Femur (tissue), 1 donor: ENCODE measurements at regions not wholly inside any gene's neighbourhood (a gene's known extent, or its start where the extent isn't known, plus 50 kb on each side); places are given as distances from the start of the nearest gene placed in this dataset.

Experiments
- DNase-seq: peaks from one replicate; pipeline ENCODE4 v3.0.0-alpha.2; 2017

DNA sequence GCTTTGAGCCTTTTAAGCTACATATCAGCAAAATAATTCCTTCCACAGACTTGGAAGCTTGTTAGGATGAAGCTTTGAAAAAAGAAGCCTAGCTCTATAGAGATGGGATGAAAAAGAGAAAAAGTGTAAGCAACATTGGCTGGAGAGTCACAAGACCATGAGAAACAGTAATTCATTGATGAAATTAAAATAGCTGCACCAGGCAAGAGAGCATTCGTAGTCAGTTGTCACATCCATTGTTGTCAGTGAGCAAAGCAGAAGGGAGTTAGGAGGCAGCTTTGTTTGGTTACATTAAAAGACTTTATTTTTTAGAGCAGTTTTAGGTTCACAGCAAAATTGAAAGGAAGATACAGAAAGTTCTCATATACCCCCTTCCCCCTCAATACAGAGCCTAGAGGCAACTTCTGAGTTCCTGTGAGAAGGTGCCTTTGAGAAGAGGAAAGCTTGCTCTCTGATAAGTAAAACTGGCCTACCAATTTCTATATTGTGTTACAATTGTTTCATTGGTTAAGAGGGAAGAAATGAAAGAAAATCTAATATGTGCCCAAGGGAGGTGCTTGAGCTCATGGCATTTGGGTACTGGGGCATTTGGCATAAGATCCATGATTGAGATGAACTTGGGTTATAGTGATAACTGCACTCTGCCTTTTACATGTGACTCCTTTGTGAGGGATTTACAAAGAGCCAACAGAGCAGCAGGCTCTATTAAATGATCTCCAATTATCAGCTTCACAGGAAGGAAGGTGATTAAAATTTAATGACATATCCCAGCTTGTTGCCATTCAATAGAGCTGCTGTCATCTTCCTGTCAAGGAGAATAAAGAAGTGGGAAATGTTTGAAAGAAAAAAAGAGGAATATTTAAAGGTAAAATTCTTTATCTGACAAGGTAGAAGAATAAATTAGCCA lies 361.3 kb upstream of the TMTC1 start:
- no peak for DNase-seq

DNA sequence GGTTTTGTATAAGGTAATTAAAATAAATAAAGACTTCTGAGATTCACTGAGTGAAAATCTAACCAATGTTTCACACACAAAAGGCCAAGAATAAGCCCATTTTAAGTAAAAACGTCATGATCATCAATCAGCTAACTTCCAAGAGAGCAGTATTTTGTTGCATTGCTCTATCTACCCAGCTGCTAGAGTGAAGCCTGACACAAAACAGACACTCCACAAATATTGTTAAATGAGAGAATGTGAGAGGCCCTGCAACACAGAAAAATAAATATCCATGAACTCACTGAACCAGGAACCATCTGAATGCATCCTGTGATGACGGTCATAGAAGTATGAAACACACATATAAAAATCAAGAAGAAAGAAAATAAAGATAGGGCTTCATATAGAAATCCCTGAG lies 358.6 kb upstream of the TMTC1 start:
- no peak for DNase-seq

DNA sequence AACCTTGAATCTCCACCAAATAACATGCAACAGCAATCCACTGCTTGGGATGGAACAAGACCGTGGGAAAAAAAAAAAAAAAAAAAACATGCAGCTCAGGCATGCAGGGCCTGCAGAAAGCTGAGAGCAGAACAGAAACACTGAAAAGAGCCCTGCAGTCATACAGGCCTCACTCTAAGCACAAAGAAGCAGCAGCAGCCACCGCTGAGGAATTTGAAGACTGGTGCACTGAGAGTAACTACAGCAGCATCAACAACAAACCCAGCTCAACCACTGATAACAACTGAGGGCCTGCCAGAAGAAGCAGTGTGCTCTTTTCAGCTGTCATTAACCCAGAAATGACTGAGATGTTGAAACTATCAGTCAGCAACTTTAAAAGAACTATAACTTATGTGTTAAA lies 354.7 kb upstream of the TMTC1 start:
- no peak for DNase-seq

DNA sequence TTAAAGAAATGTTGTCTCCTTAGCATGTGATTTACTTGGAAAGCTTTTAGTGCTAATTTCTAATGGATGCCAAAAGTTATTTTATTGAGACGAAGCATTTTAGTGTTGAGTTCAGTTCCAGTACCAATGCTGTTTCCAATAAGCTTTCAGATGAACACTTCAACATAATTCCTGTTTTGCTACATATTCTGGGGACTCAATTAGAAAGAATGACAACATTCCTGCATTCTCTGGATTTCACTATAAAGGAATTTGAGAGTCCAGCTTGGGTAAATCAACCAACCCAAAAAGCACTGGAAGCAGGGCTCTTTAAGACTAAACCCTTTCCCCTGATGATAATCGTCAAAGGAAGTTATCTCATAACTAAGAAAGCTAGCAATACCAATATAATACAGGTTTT lies 353.0 kb upstream of the TMTC1 start:
- DNase-seq = no peak

- DNase-seq = no peak
Measured at GRCh38 chr12:30135776-30136175, 352.0 kb upstream of the TMTC1 start.

DNA sequence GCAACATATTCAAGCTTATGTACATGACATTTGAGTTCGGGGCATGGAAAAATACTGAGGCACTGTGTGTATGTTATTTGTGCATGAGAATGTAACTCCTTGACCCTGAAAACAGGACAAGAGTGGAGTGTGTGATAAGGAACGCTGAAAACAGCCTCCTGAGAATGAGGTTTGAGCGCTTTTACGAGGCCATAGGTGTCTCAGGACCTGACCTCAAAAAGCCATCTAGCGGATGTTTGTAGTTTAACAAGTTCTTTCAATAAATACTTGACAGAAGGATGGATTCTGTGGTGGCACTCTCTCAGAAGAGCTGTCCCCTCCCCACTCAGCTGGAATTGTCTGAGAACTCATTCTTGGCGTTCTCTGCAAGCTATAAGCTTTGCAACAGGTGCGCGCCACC lies 350.5 kb upstream of the TMTC1 start:
- no peak for DNase-seq

DNA sequence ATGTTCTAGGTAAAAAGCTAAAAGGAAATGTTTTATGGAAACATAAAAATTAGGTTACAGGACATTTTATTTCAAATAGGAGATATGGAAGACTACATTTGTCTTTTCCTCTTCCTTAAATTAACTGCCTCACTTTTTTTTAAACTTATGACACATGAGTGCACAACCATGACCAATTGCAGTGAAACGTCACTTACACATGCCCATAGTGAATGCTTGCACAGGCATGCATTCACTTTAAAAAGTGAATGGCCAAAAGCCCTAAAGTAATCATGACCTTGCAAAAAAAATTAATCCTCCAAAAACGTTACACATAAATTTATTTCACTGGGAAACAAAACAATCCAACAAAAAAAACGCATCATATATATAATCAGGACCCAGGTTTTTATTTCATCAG lies 343.2 kb upstream of the TMTC1 start:
- DNase-seq = no peak

GRCh38 chr12:30120522-30120921 lies 336.8 kb upstream of the TMTC1 start:
- no peak for DNase-seq

GRCh38 chr12:30117483-30117882 lies 333.7 kb upstream of the TMTC1 start:
- DNase-seq = no peak

GRCh38 chr12:30111719-30112118 lies 328.0 kb upstream of the TMTC1 start:
- no peak for DNase-seq

DNA sequence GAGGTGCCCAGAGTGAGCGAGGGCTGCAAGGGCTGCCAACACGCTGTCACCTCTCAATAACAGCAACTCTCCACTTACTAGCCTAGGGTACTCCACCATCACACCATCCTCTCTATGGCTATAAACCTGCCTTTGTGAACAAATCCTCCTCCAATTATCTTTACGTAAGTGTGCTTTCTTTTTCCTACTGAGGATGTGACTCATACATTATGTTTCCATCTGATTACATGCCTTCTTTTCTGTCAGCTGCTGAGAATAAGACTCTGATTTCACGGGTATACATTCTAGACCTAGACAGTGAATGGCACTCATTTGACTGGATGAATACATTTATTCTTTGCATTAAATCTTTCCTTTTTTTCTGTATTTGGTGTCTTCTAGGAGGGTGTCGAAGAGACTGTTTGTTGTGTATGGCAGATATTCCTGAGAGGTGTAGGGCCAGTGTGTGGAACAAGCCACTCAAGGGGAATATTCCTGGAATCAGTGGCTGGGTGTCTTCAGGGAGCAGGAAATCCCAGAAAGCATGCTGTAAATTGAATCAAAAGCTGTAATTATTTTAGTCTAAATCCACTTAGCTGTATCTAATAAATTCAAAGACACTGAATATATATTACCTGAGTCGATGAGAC lies 327.3 kb upstream of the TMTC1 start:
- DNase-seq = no peak

GRCh38 chr12:30110498-30110897 lies 326.8 kb upstream of the TMTC1 start:
- no peak for DNase-seq

- no peak for DNase-seq
Measured at GRCh38 chr12:30108666-30109065, 324.9 kb upstream of the TMTC1 start.

GRCh38 chr12:30106204-30106965 lies 322.6 kb upstream of the TMTC1 start:
- no peak for DNase-seq

- no peak for DNase-seq
Measured at GRCh38 chr12:30105505-30105904, 321.8 kb upstream of the TMTC1 start.

- no peak for DNase-seq
Measured at GRCh38 chr12:30104971-30105370, 321.2 kb upstream of the TMTC1 start.

DNA sequence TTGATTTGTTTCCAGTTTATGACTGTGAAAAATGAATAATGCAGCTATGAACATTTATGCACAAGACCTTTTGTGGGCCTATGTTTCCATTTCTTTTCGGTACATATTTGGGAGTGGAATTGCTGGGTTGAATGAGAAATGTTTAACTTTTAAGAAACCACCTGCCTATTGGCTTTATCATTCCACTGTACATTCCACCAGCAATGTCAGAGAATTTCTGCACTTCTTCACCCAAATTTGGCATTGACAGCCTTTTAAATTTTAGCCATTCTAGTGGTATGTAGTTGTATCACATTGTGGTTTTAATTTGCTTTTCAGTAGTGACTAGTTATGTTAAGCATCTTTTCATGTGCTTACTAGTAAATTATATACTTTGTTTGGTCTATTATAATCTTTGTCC lies 317.0 kb upstream of the TMTC1 start:
- no peak for DNase-seq

DNA sequence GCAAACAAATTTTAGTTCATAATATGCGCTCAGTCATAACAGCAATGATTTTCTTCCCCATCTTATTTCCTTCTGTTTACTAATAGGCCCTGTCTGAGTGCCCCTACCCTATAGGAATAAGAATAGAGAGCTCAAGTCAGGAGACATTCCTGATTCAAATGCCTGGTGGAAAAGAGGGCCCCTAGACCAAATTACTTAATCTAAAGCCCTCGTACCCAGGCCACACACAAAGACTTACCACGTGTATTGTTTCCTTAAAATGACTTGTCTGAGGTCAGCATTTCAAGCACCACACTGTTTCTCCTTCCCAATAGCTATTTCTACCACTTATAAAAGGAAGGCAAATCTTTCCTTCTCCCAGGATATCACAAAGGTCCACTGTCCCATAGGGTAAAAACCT lies 314.9 kb upstream of the TMTC1 start:
- no peak for DNase-seq

DNA sequence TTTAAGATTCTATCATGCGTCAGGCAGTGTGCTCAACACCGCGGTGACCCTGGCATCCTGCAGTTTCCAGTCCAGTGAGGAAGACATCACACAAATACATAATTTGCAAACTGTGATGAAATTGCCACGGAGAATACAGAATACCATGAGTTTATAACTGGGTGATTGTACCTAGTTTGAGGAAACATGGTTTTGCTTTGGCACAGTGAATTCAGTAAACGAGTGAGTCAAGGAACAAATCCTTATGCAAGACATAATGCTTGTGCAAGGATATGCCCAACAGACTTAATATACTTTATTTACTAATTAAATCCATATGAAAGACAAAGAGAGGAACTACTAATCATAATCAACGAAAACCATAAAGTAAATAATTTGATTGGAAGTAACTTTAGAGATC lies 311.8 kb upstream of the TMTC1 start:
- DNase-seq = no peak

DNA sequence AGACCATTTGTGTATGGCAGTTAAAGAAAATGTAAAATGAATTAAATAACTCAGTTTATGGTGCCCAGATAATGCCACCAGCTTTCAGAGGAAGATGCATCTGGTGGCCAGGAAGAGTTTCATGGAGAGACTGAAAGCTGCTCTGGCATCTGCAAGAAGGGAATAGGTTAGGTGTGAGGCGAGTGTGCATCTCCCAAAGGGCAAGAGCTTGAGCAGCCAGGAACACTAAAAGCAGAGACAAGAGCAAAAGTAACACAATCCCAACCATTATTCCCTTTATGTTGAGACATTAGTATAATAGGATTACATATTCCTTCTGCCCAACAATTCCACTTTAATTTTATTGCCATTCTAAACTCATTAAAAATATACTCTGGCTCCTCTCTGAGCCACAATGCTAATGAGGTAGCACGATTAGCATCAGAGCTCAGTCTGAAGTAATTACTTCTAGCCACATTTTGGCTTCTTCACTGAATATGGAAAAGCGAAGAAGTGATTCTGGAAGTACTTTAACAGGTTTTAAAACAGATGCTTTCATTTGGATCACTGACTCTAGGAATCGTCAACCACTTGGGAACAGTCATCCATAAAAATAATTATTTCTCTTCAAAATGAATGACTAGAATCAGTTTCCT lies 309.4 kb upstream of the TMTC1 start:
- DNase-seq = no peak

DNA sequence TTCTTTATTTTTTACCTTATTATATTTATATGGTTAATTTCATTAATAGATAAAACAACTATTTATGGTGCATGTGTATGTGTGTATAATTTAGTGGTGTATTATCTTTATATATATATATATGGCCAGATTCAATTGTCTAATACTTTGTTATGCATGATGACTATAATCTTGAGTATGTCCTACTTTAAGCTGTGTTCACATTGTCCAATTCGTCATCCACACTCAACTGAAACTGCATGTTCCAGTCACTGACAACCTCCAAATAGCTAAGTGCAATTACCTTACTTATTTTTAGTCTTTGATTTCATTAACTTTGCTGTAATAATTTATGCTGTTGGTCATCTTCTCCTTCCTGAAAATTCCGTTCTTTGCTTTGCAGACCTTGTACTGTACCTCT lies 306.5 kb upstream of the TMTC1 start:
- DNase-seq = no peak

- DNase-seq = no peak
Measured at GRCh38 chr12:30088259-30088995, 304.7 kb upstream of the TMTC1 start.

GRCh38 chr12:30082381-30082780 lies 298.6 kb upstream of the TMTC1 start:
- no peak for DNase-seq
